H1 (cell line): ENCODE measurements at regions not wholly inside any gene's neighbourhood (a gene's known extent, or its start where the extent isn't known, plus 50 kb on each side); places are given as distances from the start of the nearest gene placed in this dataset.

Experiments
- CTCF ChIA-PET: fragments of 300-600 bp; sonication (Branson Sonifier 250); formaldehyde crosslinking; loops from one replicate; lab custom pipeline; 2021; ENCODE audit not compliant: partially characterized antibody; lab: Charles Lee
- POLR2A ChIA-PET: fragments of 300-600 bp; sonication (Branson Sonifier 250); formaldehyde crosslinking; loops from one replicate; lab custom pipeline; 2021; ENCODE audit warnings: inconsistent platforms; ENCODE audit not compliant: partially characterized antibody; lab: Charles Lee
- DNase-seq, 2 experiments: peaks; one replicate each; pipeline versions ENCODE4 v3.0.0 to v3.0.0-alpha.2; 2010 to 2022; ENCODE audit warnings: low spot score in 2 of 2, low read depth in 1 of 2, mixed read lengths in 1 of 2
- FAIRE-seq: peaks from 2 replicates; lab custom pipeline; 2011; peaks lifted over from hg19 to GRCh38; lab: Jason Lieb, UNC
- H2AFZ ChIP-seq: 2 replicates; pipeline ENCODE4 v1.8.1; 2012; ENCODE audit warnings: low read length, inconsistent platforms
- H2AK5ac ChIP-seq: 2 replicates; pipeline ENCODE4 v1.6.1; 2013; ENCODE audit warnings: low read depth, low read length
- H2BK120ac ChIP-seq: replicated peaks from 2 replicates; pipeline ENCODE3; 2013; ENCODE audit warnings: low read depth, low read length, inconsistent platforms
- H2BK12ac ChIP-seq: 2 replicates; pipeline ENCODE4 v1.6.1; 2013; ENCODE audit warnings: low read depth, low read length
- H2BK15ac ChIP-seq: 2 replicates; pipeline ENCODE4 v1.6.1; 2013; ENCODE audit warnings: low read length
- H2BK20ac ChIP-seq: 2 replicates; pipeline ENCODE4 v1.6.1; 2013; ENCODE audit warnings: low read length
- H2BK5ac ChIP-seq: 2 replicates; pipeline ENCODE4 v1.6.1; 2013; ENCODE audit warnings: low read depth, low read length
- H3K14ac ChIP-seq: 2 replicates; pipeline ENCODE4 v1.6.1; 2013; ENCODE audit warnings: inconsistent platforms; ENCODE audit not compliant: insufficient read length
- H3K18ac ChIP-seq: 2 replicates; pipeline ENCODE4 v1.6.1; 2013; ENCODE audit warnings: low read length; ENCODE audit errors: extremely low read depth
- H3K23ac ChIP-seq: 2 replicates; pipeline ENCODE4 v1.6.1; 2013; ENCODE audit warnings: inconsistent platforms; ENCODE audit not compliant: insufficient read length
- H3K23me2 ChIP-seq: 2 replicates; pipeline ENCODE4 v1.6.1; 2013; ENCODE audit warnings: low read depth, low read length
- H3K27ac ChIP-seq: 2 replicates; pipeline ENCODE4 v1.6.1; 2011; ENCODE audit warnings: low read depth, low read length, inconsistent platforms
- H3K27me3 ChIP-seq, 4 experiments: replicated peaks in 1 of 4; 1 replicate in 1 of 4; 2 replicates in 3 of 4; pipeline versions ENCODE4 v1.6.1 to v1.8.1; 2011 to 2013; ENCODE audit warnings: low read length in 3 of 4, mild to moderate bottlenecking in 3 of 4, inconsistent platforms in 2 of 4, mixed read lengths in 2 of 4, moderate library complexity in 1 of 4; ENCODE audit not compliant: control insufficient read depth in 3 of 4, insufficient read depth in 3 of 4; ENCODE audit errors: extremely low read depth in 1 of 4
- H3K36me3 ChIP-seq, 4 experiments: 2 replicates each; pipeline versions ENCODE4 v1.6.1 to v1.8.1; 2011 to 2013; ENCODE audit warnings: mild to moderate bottlenecking in 4 of 4, low read length in 3 of 4, moderate library complexity in 2 of 4, control low read depth in 1 of 4, inconsistent platforms in 1 of 4; ENCODE audit not compliant: insufficient read depth in 4 of 4, control insufficient read depth in 2 of 4
- H3K4ac ChIP-seq: replicated peaks from 2 replicates; pipeline ENCODE3; 2013; ENCODE audit warnings: low read length, low read depth, mixed read lengths, inconsistent platforms; ENCODE audit not compliant: insufficient read length
- H3K4me1 ChIP-seq, 4 experiments: replicated peaks in 1 of 4; 1 replicate in 1 of 4; 2 replicates in 3 of 4; pipeline versions ENCODE4 v1.6.1 to v1.8.1; 2011 to 2013; ENCODE audit warnings: low read length in 3 of 4, inconsistent platforms in 2 of 4, mixed read lengths in 1 of 4; ENCODE audit not compliant: insufficient read depth in 4 of 4, control insufficient read depth in 3 of 4
- H3K4me2 ChIP-seq, 2 experiments: 2 replicates each; pipeline versions ENCODE4 v1.6.1 to v1.8.1; 2011 to 2013; ENCODE audit warnings: low read depth in 2 of 2, low read length in 2 of 2, control low read depth in 1 of 2, inconsistent platforms in 1 of 2, mild to moderate bottlenecking in 1 of 2; ENCODE audit not compliant: insufficient read depth in 1 of 2
- H3K4me3 ChIP-seq, 4 experiments: fragments of 200-600, 300-600 bp in 1 of 4; sonication (generic), shearing (Covaris generic), sonication (Bioruptor Twin) in 1 of 4; 2 replicates each; pipeline versions ENCODE4 v1.5.1 to v1.8.1; 2011 to 2016; ENCODE audit warnings: low read length in 4 of 4, low read depth in 3 of 4, control low read depth in 2 of 4, inconsistent platforms in 2 of 4, mild to moderate bottlenecking in 2 of 4, mixed read lengths in 1 of 4, moderate library complexity in 1 of 4; ENCODE audit not compliant: insufficient read depth in 2 of 4; ENCODE audit errors: extremely low read depth in 1 of 4
- H3K56ac ChIP-seq: replicated peaks from 2 replicates; pipeline ENCODE3; 2013; ENCODE audit warnings: low read depth, mild to moderate bottlenecking, mixed read lengths, low read length, inconsistent platforms; ENCODE audit not compliant: insufficient read length
- H3K79me1 ChIP-seq: 2 replicates; pipeline ENCODE4 v1.6.1; 2013; ENCODE audit warnings: low read depth, low read length, control low read depth
- H3K79me2 ChIP-seq, 2 experiments: 2 replicates each; pipeline versions ENCODE4 v1.6.1 to v1.8.1; 2012 to 2013; ENCODE audit warnings: low read length in 2 of 2, mild to moderate bottlenecking in 2 of 2, inconsistent platforms in 1 of 2; ENCODE audit not compliant: insufficient read depth in 2 of 2, control insufficient read depth in 1 of 2
- H3K9ac ChIP-seq, 4 experiments: replicated peaks in 1 of 4; 1 replicate in 1 of 4; 2 replicates in 3 of 4; pipeline versions ENCODE4 v1.6.1 to v1.8.1; 2011 to 2013; ENCODE audit warnings: low read depth in 3 of 4, low read length in 3 of 4, control low read depth in 2 of 4, mild to moderate bottlenecking in 2 of 4, moderate library complexity in 2 of 4, inconsistent platforms in 1 of 4; ENCODE audit errors: extremely low read depth in 1 of 4
- H3K9me3 ChIP-seq, 2 experiments: 2 replicates each; pipeline versions ENCODE4 v1.6.1 to v1.8.1; 2012 to 2013; ENCODE audit warnings: mild to moderate bottlenecking in 2 of 2, moderate library complexity in 2 of 2, control low read depth in 1 of 2, inconsistent platforms in 1 of 2, low read depth in 1 of 2, low read length in 1 of 2, mixed read lengths in 1 of 2; ENCODE audit not compliant: insufficient read depth in 2 of 2
- H4K20me1 ChIP-seq, 2 experiments: replicated peaks in 1 of 2; 2 replicates each; pipeline versions ENCODE3 to v1.8.1; 2011 to 2013; ENCODE audit warnings: inconsistent platforms in 2 of 2, low read length in 2 of 2, mild to moderate bottlenecking in 1 of 2; ENCODE audit not compliant: insufficient read depth in 2 of 2, control insufficient read depth in 1 of 2
- H4K5ac ChIP-seq: 2 replicates; pipeline ENCODE4 v1.6.1; 2013; ENCODE audit warnings: low read length, low read depth, mixed read lengths, inconsistent platforms; ENCODE audit not compliant: insufficient read length
- H4K8ac ChIP-seq: 2 replicates; pipeline ENCODE4 v1.8.0; 2013; ENCODE audit warnings: mild to moderate bottlenecking, moderate library complexity, low read length, inconsistent platforms; ENCODE audit not compliant: insufficient read depth; ENCODE audit errors: extremely low read depth
- H4K91ac ChIP-seq: replicated peaks from 2 replicates; pipeline ENCODE3; 2013; ENCODE audit warnings: low read length, mixed read lengths, inconsistent platforms; ENCODE audit not compliant: insufficient read length
- BCL11A ChIP-seq, 2 experiments: IDR thresholded peaks; one replicate each; pipeline ENCODE4 v1.6.1; 2011; ENCODE audit warnings: low read depth in 2 of 2, low read length in 2 of 2, mild to moderate bottlenecking in 2 of 2
- FOSL1 ChIP-seq: IDR thresholded peaks from 2 replicates; pipeline ENCODE4 v1.6.1; 2011; ENCODE audit warnings: mild to moderate bottlenecking, low read depth, low read length, moderate library complexity; ENCODE audit not compliant: insufficient read depth
- KDM4A ChIP-seq: IDR thresholded peaks from one replicate; pipeline ENCODE4 v1.7.1; 2012; ENCODE audit warnings: low read depth, mild to moderate bottlenecking, moderate library complexity, low read length, inconsistent platforms; ENCODE audit not compliant: severe bottlenecking
- WGBS, 2 experiments: shearing (Covaris generic) in 1 of 2; methylation state at CpG; one replicate each; pipeline versions ENCODE4 v1.1.6 to v1.1.7; 2013 to 2015; ENCODE audit warnings: low lambda C conversion rate in 2 of 2, mixed read lengths in 2 of 2, inconsistent platforms in 1 of 2, low coverage in 1 of 2, missing lambda C conversion rate in 1 of 2; ENCODE audit not compliant: insufficient replicate concordance in 2 of 2, insufficient coverage in 1 of 2, insufficient read length in 1 of 2; ENCODE audit errors: extremely low coverage in 1 of 2, missing lambda C conversion rate in 1 of 2; 5-methylcytosine and 5-hydroxymethylcytosine counted together

- POLR2A ChIA-PET, result no interaction called here
- DNase-seq (no peak), FAIRE-seq (no peak)
- no peak overlapping the region for H3K4me3 ChIP-seq
- H3K18ac ChIP-seq, result no peak overlapping the region
- no peak overlapping the region for H2BK5ac ChIP-seq
- H3K79me2 ChIP-seq, result no peaks in the 10 kb centered on the region
- no peak overlapping the region for H2AFZ ChIP-seq
- no peaks in the 10 kb centered on the region for H3K27me3 ChIP-seq
- H3K23ac ChIP-seq, result no peak overlapping the region
- H4K5ac ChIP-seq, result no peak overlapping the region
- peaks cover 0 to 4% (median 0%) of the 10 kb centered on the region in 4 experiments; a peak in 1 of 7 replicates for H3K4me1 ChIP-seq
- no peak overlapping the region for H2AK5ac ChIP-seq
- no peak overlapping the region for H3K56ac ChIP-seq
- no peaks in the 10 kb centered on the region for H3K36me3 ChIP-seq
- H3K79me1 ChIP-seq, result no peaks in the 10 kb centered on the region
- H4K20me1 ChIP-seq, result no peaks in the 10 kb centered on the region
- no peak overlapping the region for H3K4ac ChIP-seq
- no peak overlapping the region for H2BK15ac ChIP-seq
- no peak overlapping the region for H3K27ac ChIP-seq
- H3K9me3 ChIP-seq, result 0 out of 4 replicates have a peak, but pooled peaks cover 0 to 2% of the 10 kb centered on the region in 2 experiments
- no peak overlapping the region for H3K9ac ChIP-seq
- no peaks in the 10 kb centered on the region for H3K23me2 ChIP-seq
- no peak overlapping the region for H4K91ac ChIP-seq
- H4K8ac ChIP-seq, result no peak overlapping the region
- H2BK120ac ChIP-seq, result no peak overlapping the region
- H2BK20ac ChIP-seq, result no peak overlapping the region
- CTCF ChIA-PET, result interaction anchor here (1.0 kb wide), 1 partner anchor 18 kb away, joined by 3 read pairs; no protein-coding TSS in a partner anchor
- no peak overlapping the region for H3K14ac ChIP-seq
- no peak overlapping the region for H2BK12ac ChIP-seq
- WGBS, 2 experiments, result 93% methylated on average over 6 of the region's 6 CpGs; no CpG with 5 or more reads in 1 of the 2 experiments
- no peak overlapping the region for H3K4me2 ChIP-seq
- no peak for TF ChIP-seq BCL11A (IDR thresholded peaks at IDR 0.05; ENCODE audit: low read depth in 2 of 2, low read length in 2 of 2)
- TF ChIP-seq KDM4A, result no peak
- TF ChIP-seq FOSL1, result no peak
These were observed 614.1 kb downstream of the EBF1 start for GRCh38 chr5:158485604-158486081.
